ENCODE measurements at regions not wholly inside any gene's neighbourhood (a gene's known extent, or its start where the extent isn't known, plus 50 kb on each side); places are given as distances from the start of the nearest gene placed in this dataset.

DNA sequence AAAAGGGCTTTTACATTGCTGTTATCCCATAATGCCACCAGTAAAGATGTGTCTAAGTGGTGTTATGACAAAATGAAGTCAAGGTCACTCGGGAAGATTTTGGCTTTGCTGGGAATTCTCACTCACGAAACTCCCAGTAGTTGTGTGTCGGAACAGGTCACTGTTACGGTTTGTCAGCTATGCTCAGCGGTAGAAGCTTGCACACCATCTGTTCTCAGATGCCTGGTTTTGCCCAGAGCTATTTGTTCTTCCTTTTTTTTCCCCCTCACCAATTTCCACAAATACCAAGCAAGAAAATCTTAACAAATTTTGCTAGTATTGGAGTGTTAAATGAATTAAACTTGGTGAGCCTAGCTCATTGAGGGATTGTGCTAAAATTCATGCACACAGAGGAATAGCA lies 915.1 kb downstream of the MCTP2 start:
- no peak for TF ChIP-seq CTCF (IDR thresholded peaks at IDR 0.05; ENCODE audit: low read depth, low read length)
- TF ChIP-seq EZH2phosphoT487 (IDR thresholded peaks at IDR 0.05; ENCODE audit: low read depth) = no peak

Data from OCI-LY3 (cell line).